CD14-positive monocyte (primary cell): ENCODE measurements at regions not wholly inside any gene's neighbourhood (a gene's known extent, or its start where the extent isn't known, plus 50 kb on each side); places are given as distances from the start of the nearest gene placed in this dataset.

Experiments used
- DNase-seq, 3 donors: peaks; one replicate each; pipeline ENCODE4 v3.0.0-alpha.2; 2011 to 2022
- H2AFZ ChIP-seq: 2 replicates; pipeline ENCODE4 v1.6.0; 2012; ENCODE audit warnings: mild to moderate bottlenecking, low read depth, low read length, inconsistent platforms; ENCODE audit not compliant: insufficient read depth, poor library complexity, severe bottlenecking
- H3K27ac ChIP-seq, 2 donors: 1 replicate in 1 of 2; 2 replicates in 1 of 2; pipeline ENCODE4 v1.5.1; 2012 to 2013; ENCODE audit warnings: low read length in 2 of 2, control low read depth in 1 of 2, inconsistent platforms in 1 of 2, low read depth in 1 of 2, mild to moderate bottlenecking in 1 of 2
- H3K27me3 ChIP-seq, 2 donors: one replicate each; pipeline versions ENCODE4 v1.6.0 to v1.6.1; 2011 to 2013; ENCODE audit warnings: low read length in 2 of 2; ENCODE audit not compliant: control insufficient read depth in 2 of 2, insufficient read depth in 2 of 2
- H3K36me3 ChIP-seq, 2 donors: replicated peaks in 1 of 2; 1 replicate in 1 of 2; 2 replicates in 1 of 2; pipeline versions ENCODE4 v1.5.1 to v1.6.1; 2012 to 2013; ENCODE audit warnings: low read length in 2 of 2, control low read depth in 1 of 2, inconsistent platforms in 1 of 2, mild to moderate bottlenecking in 1 of 2; ENCODE audit not compliant: insufficient read depth in 2 of 2, control insufficient read depth in 1 of 2
- H3K4me1 ChIP-seq, 2 donors: 1 replicate in 1 of 2; 2 replicates in 1 of 2; pipeline versions ENCODE4 v1.5.1 to v1.6.1; 2012 to 2013; ENCODE audit warnings: low read length in 2 of 2, control low read depth in 1 of 2, inconsistent platforms in 1 of 2, mild to moderate bottlenecking in 1 of 2, moderate library complexity in 1 of 2; ENCODE audit not compliant: insufficient read depth in 2 of 2, control insufficient read depth in 1 of 2
- H3K4me2 ChIP-seq: replicated peaks from 2 replicates; pipeline ENCODE3; 2012; ENCODE audit warnings: low read length, moderate library complexity, mild to moderate bottlenecking; ENCODE audit not compliant: poor library complexity, severe bottlenecking; ENCODE audit errors: extremely low read depth
- H3K4me3 ChIP-seq, 3 experiments: fragments of 200-600 bp in 1 of 3; sonication (generic) in 1 of 3; replicated peaks in 1 of 3; 1 replicate in 2 of 3; 2 replicates in 1 of 3; pipeline ENCODE4 v1.5.1; 2011 to 2013; ENCODE audit warnings: low read length in 3 of 3, mild to moderate bottlenecking in 3 of 3, control low read depth in 2 of 3, low read depth in 2 of 3, inconsistent platforms in 1 of 3, moderate library complexity in 1 of 3
- H3K79me2 ChIP-seq: 2 replicates; pipeline ENCODE4 v1.6.0; 2012; ENCODE audit warnings: mild to moderate bottlenecking, control low read depth, inconsistent platforms, low read length, moderate library complexity; ENCODE audit not compliant: insufficient read depth
- H3K9ac ChIP-seq: 2 replicates; pipeline ENCODE4 v1.6.0; 2017; ENCODE audit warnings: low read length, mild to moderate bottlenecking; ENCODE audit not compliant: insufficient read depth, poor library complexity, severe bottlenecking
- H3K9me3 ChIP-seq, 2 donors: replicated peaks in 1 of 2; 1 replicate in 1 of 2; 2 replicates in 1 of 2; pipeline versions ENCODE4 v1.5.1 to v1.6.1; 2012 to 2013; ENCODE audit warnings: low read length in 2 of 2, control low read depth in 1 of 2; ENCODE audit not compliant: control insufficient read depth in 1 of 2, insufficient read depth in 1 of 2
- H4K20me1 ChIP-seq: 2 replicates; pipeline ENCODE4 v1.6.0; 2012; ENCODE audit warnings: mild to moderate bottlenecking, low read length, control low read depth, moderate library complexity; ENCODE audit not compliant: insufficient read depth
- H3K27ac Mint-ChIP-seq, 7 donors: one replicate each; pipeline ENCODE4 v1.8.0; 2020; ENCODE audit warnings: mild to moderate bottlenecking in 7 of 7, mixed read lengths in 7 of 7, moderate library complexity in 6 of 7, inconsistent platforms in 2 of 7
- H3K27me3 Mint-ChIP-seq, 3 donors: one replicate each; pipeline ENCODE4 v1.8.0; 2021 to 2022; ENCODE audit warnings: low read depth in 3 of 3, mild to moderate bottlenecking in 3 of 3, mixed read lengths in 3 of 3, moderate library complexity in 3 of 3, inconsistent platforms in 1 of 3
- H3K36me3 Mint-ChIP-seq, 2 donors: one replicate each; pipeline ENCODE4 v1.8.0; 2020; ENCODE audit warnings: mixed read lengths in 2 of 2, inconsistent platforms in 1 of 2, mild to moderate bottlenecking in 1 of 2
- H3K4me1 Mint-ChIP-seq: one replicate; pipeline ENCODE4 v1.8.0; 2020; ENCODE audit warnings: mild to moderate bottlenecking, mixed read lengths
- H3K4me3 Mint-ChIP-seq, 2 donors: one replicate each; pipeline ENCODE4 v1.8.0; 2020; ENCODE audit warnings: mild to moderate bottlenecking in 2 of 2, mixed read lengths in 2 of 2, moderate library complexity in 1 of 2
- H3K9me3 Mint-ChIP-seq, 7 donors: one replicate each; pipeline ENCODE4 v1.8.0; 2020 to 2022; ENCODE audit warnings: mixed read lengths in 7 of 7, mild to moderate bottlenecking in 6 of 7, moderate library complexity in 6 of 7, inconsistent platforms in 2 of 7
- CTCF ChIP-seq: fragments of 200-600 bp; IDR thresholded peaks from one replicate; pipeline ENCODE4 v1.8.0; 2022; ENCODE audit warnings: antibody characterized with exemption, mild to moderate bottlenecking
- WGBS: methylation state at CpG from one replicate; pipeline ENCODE4 v1.1.5; 2013; ENCODE audit warnings: missing lambda C conversion rate; ENCODE audit not compliant: insufficient coverage; 5-methylcytosine and 5-hydroxymethylcytosine counted together
- intact Hi-C, 2 donors: fragments of 100-400 bp; cut with micrococcal nuclease; formaldehyde crosslinking; loops; one replicate each; pipeline versions ENCODE4 v1.15.0 to v1.15.1; 2023

- no peak overlapping the region for H3K9ac ChIP-seq
- no peaks in the 10 kb centered on the region for H3K36me3 ChIP-seq
- Mint-ChIP-seq H3K36me3 (no peaks in the 10 kb centered on the region), H3K27me3 (no peaks in the 10 kb centered on the region), H3K4me3 (no peak overlapping the region), H3K9me3 (peaks cover 0 to 5% (median 0%) of the 10 kb centered on the region in 7 donors), H3K27ac (no peak overlapping the region), H3K4me1 (no peaks in the 10 kb centered on the region)
- TF ChIP-seq CTCF, result no peak
- no peak overlapping the region for H3K27ac ChIP-seq
- no peaks in the 10 kb centered on the region for H3K4me1 ChIP-seq
- DNase-seq, result no peak
- WGBS, result 84% methylated on average over 4 of the region's 8 CpGs
- no peaks in the 10 kb centered on the region for H4K20me1 ChIP-seq
- intact Hi-C loops, result no loop called here
- H3K27me3 ChIP-seq, result no peaks in the 10 kb centered on the region
- no peaks in the 10 kb centered on the region for H3K79me2 ChIP-seq
- H2AFZ ChIP-seq, result no peak overlapping the region
- H3K4me2 ChIP-seq, result no peak overlapping the region
- H3K9me3 ChIP-seq, result no peaks in the 10 kb centered on the region
- no peak overlapping the region for H3K4me3 ChIP-seq
Measured at GRCh38 chr6:153618371-153619322, 420.4 kb upstream of the OPRM1 start.

GRCh38 chr6:153616506-153616905 lies 422.5 kb upstream of the OPRM1 start:
- no peak overlapping the region for H3K4me3 ChIP-seq
- no peaks in the 10 kb centered on the region for H3K36me3 ChIP-seq
- Mint-ChIP-seq H3K9me3 (peaks cover 0 to 5% (median 0%) of the 10 kb centered on the region in 7 donors), H3K27ac (no peak overlapping the region), H3K27me3 (no peaks in the 10 kb centered on the region), H3K4me3 (no peak overlapping the region), H3K4me1 (no peaks in the 10 kb centered on the region), H3K36me3 (no peaks in the 10 kb centered on the region)
- TF ChIP-seq CTCF, result no peak
- no peaks in the 10 kb centered on the region for H3K9me3 ChIP-seq
- no peak overlapping the region for H2AFZ ChIP-seq
- 65% methylated on average over 4 of the region's 6 CpGs for WGBS
- H3K79me2 ChIP-seq, result no peaks in the 10 kb centered on the region
- no peaks in the 10 kb centered on the region for H3K4me1 ChIP-seq
- no peaks in the 10 kb centered on the region for H4K20me1 ChIP-seq
- no peak for DNase-seq
- intact Hi-C loops, result no loop called here
- no peak overlapping the region for H3K9ac ChIP-seq
- no peak overlapping the region for H3K4me2 ChIP-seq
- H3K27ac ChIP-seq, result no peak overlapping the region
- no peaks in the 10 kb centered on the region for H3K27me3 ChIP-seq
